Epithelial cell of proximal tubule (primary cell): ENCODE measurements at regions not wholly inside any gene's neighbourhood (a gene's known extent, or its start where the extent isn't known, plus 50 kb on each side); places are given as distances from the start of the nearest gene placed in this dataset.

Experiments
- DNase-seq: peaks from one replicate; pipeline ENCODE4 v3.0.0-alpha.2; 2011; ENCODE audit warnings: low read depth
- H3K4me3 ChIP-seq: 2 replicates; pipeline ENCODE4 v1.5.1; 2011; ENCODE audit warnings: low read depth, mild to moderate bottlenecking, low read length
- CTCF ChIP-seq: conservative IDR thresholded peaks from 2 replicates; pipeline ENCODE4 v1.5.1; 2012; ENCODE audit warnings: low read depth, mild to moderate bottlenecking, low read length

GRCh38 chr12:65566751-65567150 is 257.5 kb upstream of the HMGA2 start:
- no peak for TF ChIP-seq CTCF
- DNase-seq: no peak
- no peak overlapping the region for H3K4me3 ChIP-seq

GRCh38 chr12:65567820-65568219 is 256.5 kb upstream of the HMGA2 start:
- TF ChIP-seq CTCF: no peak

GRCh38 chr12:65568517-65568916 is 255.8 kb upstream of the HMGA2 start:
- TF ChIP-seq CTCF: no peak
- DNase-seq: peak; percentile 42
- no peak overlapping the region for H3K4me3 ChIP-seq

More at GRCh38 chr12:65567820-65568219, 256.5 kb upstream of the HMGA2 start:
- no peak for DNase-seq
- no peak overlapping the region for H3K4me3 ChIP-seq

- no peak overlapping the region for H3K4me3 ChIP-seq
- no peak for TF ChIP-seq CTCF
- DNase-seq: no peak
Observed at GRCh38 chr12:65570451-65571130, 253.7 kb upstream of the HMGA2 start.

- no peak for DNase-seq
- no peak overlapping the region for H3K4me3 ChIP-seq
- no peak for TF ChIP-seq CTCF
Observed at GRCh38 chr12:65574867-65575266, 249.4 kb upstream of the HMGA2 start.

GRCh38 chr12:65584016-65584415 is 240.3 kb upstream of the HMGA2 start:
- TF ChIP-seq CTCF: no peak
- DNase-seq: no peak
- H3K4me3 ChIP-seq: no peak overlapping the region

GRCh38 chr12:65585648-65586602 is 238.4 kb upstream of the HMGA2 start:
- no peak overlapping the region for H3K4me3 ChIP-seq
- no peak for TF ChIP-seq CTCF

More at GRCh38 chr12:65585648-65586602, 238.4 kb upstream of the HMGA2 start:
- DNase-seq: no peak
